GM23248 (cell line): ENCODE measurements at regions not wholly inside any gene's neighbourhood (a gene's known extent, or its start where the extent isn't known, plus 50 kb on each side); places are given as distances from the start of the nearest gene placed in this dataset.

Experiments
- EZH2 ChIP-seq: fragments of 200-600 bp; sonication (generic); IDR thresholded peaks from 2 replicates; pipeline ENCODE4 v1.6.1; 2018; ENCODE audit warnings: antibody characterized with exemption, mild to moderate bottlenecking; ENCODE audit not compliant: insufficient read depth, poor library complexity, severe bottlenecking
- EZH2phosphoT487 ChIP-seq: fragments of 200-600 bp; sonication (generic); IDR thresholded peaks from 2 replicates; pipeline ENCODE4 v1.6.1; 2018; ENCODE audit warnings: antibody characterized with exemption, moderate library complexity, mild to moderate bottlenecking, low read depth; ENCODE audit not compliant: insufficient read depth

DNA sequence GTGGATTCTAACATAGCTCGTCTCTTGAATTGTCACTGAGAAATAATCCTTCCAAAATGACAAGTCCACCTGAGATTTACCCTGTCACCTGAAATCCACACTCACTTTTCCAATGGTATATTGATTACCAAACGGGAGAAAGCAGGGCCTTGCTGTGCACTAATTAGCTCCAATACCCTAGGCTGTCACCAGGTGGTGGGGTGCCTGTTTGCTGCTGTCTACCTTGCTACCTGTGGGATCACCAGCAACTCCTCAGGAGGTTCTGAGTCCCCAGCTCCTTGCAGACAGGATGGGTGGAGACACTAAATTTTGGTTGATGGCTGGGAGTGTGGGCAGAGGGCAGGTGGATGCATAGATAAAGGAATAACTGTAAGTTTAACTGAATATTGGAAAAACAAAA is 237.2 kb upstream of the ZNF32 start:
- no peak for TF ChIP-seq EZH2
- TF ChIP-seq EZH2phosphoT487, result no peak
